ENCODE measurements at regions not wholly inside any gene's neighbourhood (a gene's known extent, or its start where the extent isn't known, plus 50 kb on each side); places are given as distances from the start of the nearest gene placed in this dataset.
"Not testable (repeated sequence)": the region's sequence is repeated elsewhere in the genome, so short reads cannot be mapped to it uniquely, and the experiment has no call there.

GRCh38 chr4:179353786-179354185, 1911.5 kb upstream of the AGA start:
- DNase-seq, result no peak

- DNase-seq, result no peak
Observed at GRCh38 chr4:179361978-179362486, 1919.8 kb upstream of the AGA start.

GRCh38 chr4:179365932-179366331, 1923.7 kb upstream of the AGA start:
- not testable (repeated sequence) for DNase-seq

- no peak for DNase-seq
Observed at GRCh38 chr4:179372242-179372641, 1930.0 kb upstream of the AGA start.

GRCh38 chr4:179372746-179373145, 1930.5 kb upstream of the AGA start:
- DNase-seq, result no peak

- DNase-seq, result not testable (repeated sequence)
Observed at GRCh38 chr4:179378847-179379246, 1936.6 kb upstream of the AGA start.

GRCh38 chr4:179392787-179393186, 1950.5 kb upstream of the AGA start:
- no peak for DNase-seq

- no peak for DNase-seq
Observed at GRCh38 chr4:179398414-179398813, 1956.2 kb upstream of the AGA start.

- no peak for DNase-seq
Observed at GRCh38 chr4:179399054-179399782, 1957.0 kb upstream of the AGA start.

GRCh38 chr4:179415037-179415846, 1973.0 kb upstream of the AGA start:
- no peak for DNase-seq

- DNase-seq, result no peak
Observed at GRCh38 chr4:179415847-179416223, 1973.6 kb upstream of the AGA start.

GRCh38 chr4:179417357-179417756, 1975.1 kb upstream of the AGA start:
- no peak for DNase-seq

GRCh38 chr4:179437962-179438361, 1995.7 kb upstream of the AGA start:
- no peak for DNase-seq

GRCh38 chr4:179441596-179441995, 1999.4 kb upstream of the AGA start:
- no peak for DNase-seq

- DNase-seq, result no peak
Observed at GRCh38 chr4:179447308-179447707, 2005.1 kb upstream of the AGA start.

GRCh38 chr4:179465131-179465797, 2023.0 kb upstream of the AGA start:
- DNase-seq, result no peak

GRCh38 chr4:179467878-179468277, 2025.6 kb upstream of the AGA start:
- DNase-seq, result no peak

- DNase-seq, result no peak
Observed at GRCh38 chr4:179472164-179472563, 2029.9 kb upstream of the AGA start.

GRCh38 chr4:179478608-179479007, 2036.4 kb upstream of the AGA start:
- no peak for DNase-seq

GRCh38 chr4:179485781-179486180, 2043.5 kb upstream of the AGA start:
- DNase-seq, result no peak

GRCh38 chr4:179486570-179487335, 2044.5 kb upstream of the AGA start:
- no peak for DNase-seq

GRCh38 chr4:179492260-179493080, 2050.2 kb upstream of the AGA start:
- no peak for DNase-seq
